Endodermal cell (in vitro differentiated cells): ENCODE measurements at regions not wholly inside any gene's neighbourhood (a gene's known extent, or its start where the extent isn't known, plus 50 kb on each side); places are given as distances from the start of the nearest gene placed in this dataset.

ENCODE experiments used
- DNase-seq: peaks from one replicate; pipeline ENCODE4 v3.0.0-alpha.2; 2017
- H3K27ac ChIP-seq: 2 replicates; pipeline ENCODE4 v1.5.1; 2013; ENCODE audit warnings: mild to moderate bottlenecking, low read depth, low read length, moderate library complexity
- H3K27me3 ChIP-seq: 2 replicates; pipeline ENCODE4 v1.6.1; 2013; ENCODE audit warnings: mild to moderate bottlenecking, low read length, moderate library complexity; ENCODE audit not compliant: insufficient read depth, control insufficient read depth, poor library complexity, severe bottlenecking
- H3K36me3 ChIP-seq: 2 replicates; pipeline ENCODE4 v1.7.0; 2013; ENCODE audit warnings: mild to moderate bottlenecking, low read length, moderate library complexity; ENCODE audit not compliant: control insufficient read depth, insufficient read depth
- H3K4me1 ChIP-seq: one replicate; pipeline ENCODE4 v1.7.0; 2013; ENCODE audit warnings: low read length; ENCODE audit not compliant: control insufficient read depth, insufficient read depth
- H3K4me3 ChIP-seq: 2 replicates; pipeline ENCODE4 v1.5.1; 2013; ENCODE audit warnings: mild to moderate bottlenecking, low read length, moderate library complexity
- H3K9ac ChIP-seq: 2 replicates; pipeline ENCODE4 v1.6.1; 2013; ENCODE audit warnings: mild to moderate bottlenecking, low read length, moderate library complexity; ENCODE audit not compliant: poor library complexity, severe bottlenecking; ENCODE audit errors: extremely low read depth
- H3K9me3 ChIP-seq: 2 replicates; pipeline ENCODE4 v1.6.1; 2013; ENCODE audit warnings: mild to moderate bottlenecking, low read length, moderate library complexity; ENCODE audit not compliant: control insufficient read depth
- H3K27ac Mint-ChIP-seq: 2 replicates; pipeline ENCODE4 v1.8.0; 2020; ENCODE audit warnings: mixed read lengths
- H3K27me3 Mint-ChIP-seq: 2 replicates; pipeline ENCODE4 v1.8.0; 2021; ENCODE audit warnings: mild to moderate bottlenecking, mixed read lengths; ENCODE audit not compliant: insufficient read depth
- H3K36me3 Mint-ChIP-seq: 2 replicates; pipeline ENCODE4 v1.8.0; 2020; ENCODE audit warnings: low read depth, mixed read lengths
- H3K4me1 Mint-ChIP-seq: 2 replicates; pipeline ENCODE4 v1.8.0; 2020; ENCODE audit warnings: mixed read lengths
- H3K4me3 Mint-ChIP-seq: 2 replicates; pipeline ENCODE4 v1.8.0; 2020; ENCODE audit warnings: mild to moderate bottlenecking, moderate library complexity, mixed read lengths
- H3K9me3 Mint-ChIP-seq: 2 replicates; pipeline ENCODE4 v1.8.0; 2020; ENCODE audit warnings: mild to moderate bottlenecking, mixed read lengths
- WGBS, 2 experiments: methylation state at CpG; one replicate each; pipeline versions ENCODE4 v1.1.5 to v1.1.7; 2013; ENCODE audit warnings: missing lambda C conversion rate in 2 of 2, mixed read lengths in 1 of 2; ENCODE audit not compliant: insufficient coverage in 1 of 2, insufficient read length in 1 of 2; 5-methylcytosine and 5-hydroxymethylcytosine counted together
- TF ChIP-seq, protein P1 (sequence below): fragments of 200-600 bp; sonication (generic); conservative IDR thresholded peaks from 2 replicates; pipeline ENCODE4 v1.5.0; 2021; ENCODE audit warnings: antibody characterized with exemption, mild to moderate bottlenecking

DNA sequence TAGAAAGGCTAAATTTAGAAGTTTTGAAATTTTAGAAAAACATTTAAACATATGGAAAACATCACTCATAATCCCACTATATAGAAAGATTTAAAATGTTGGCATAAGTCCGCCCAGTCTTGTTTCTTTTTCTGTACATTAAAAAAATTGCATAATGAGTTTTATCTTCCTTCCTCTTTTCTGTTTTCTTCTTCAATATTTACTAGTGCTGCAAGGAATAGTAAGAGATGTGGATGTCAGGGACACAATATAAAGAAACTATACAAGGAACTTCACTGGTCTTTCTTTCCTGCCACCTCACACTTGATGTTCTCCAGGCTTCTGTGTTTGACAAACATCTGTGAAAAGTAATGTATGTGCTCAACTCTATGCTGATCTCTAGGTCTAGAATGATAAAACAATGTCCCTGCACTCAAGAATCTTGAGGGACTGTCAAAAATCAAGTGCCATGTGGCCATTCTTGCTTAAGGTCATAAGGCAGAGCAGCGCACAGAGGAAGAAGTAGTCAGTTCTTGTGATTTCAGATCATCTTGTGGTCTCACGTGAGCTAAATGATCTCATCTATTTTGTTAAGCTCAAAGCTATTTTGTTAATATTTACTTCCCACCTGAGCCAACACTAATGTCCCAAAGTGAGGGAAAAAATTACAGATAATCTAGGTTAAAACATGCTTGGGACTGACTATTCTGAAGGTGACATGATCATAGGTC lies 186.9 kb upstream of the OBI1 start:
- H3K9me3 Mint-ChIP-seq, result no peaks in the 10 kb centered on the region
- WGBS, 2 experiments, result 91 to 92% methylated on average over 1 to 3 of the region's 3 CpGs
- no peaks in the 10 kb centered on the region for H3K4me1 ChIP-seq

DNA sequence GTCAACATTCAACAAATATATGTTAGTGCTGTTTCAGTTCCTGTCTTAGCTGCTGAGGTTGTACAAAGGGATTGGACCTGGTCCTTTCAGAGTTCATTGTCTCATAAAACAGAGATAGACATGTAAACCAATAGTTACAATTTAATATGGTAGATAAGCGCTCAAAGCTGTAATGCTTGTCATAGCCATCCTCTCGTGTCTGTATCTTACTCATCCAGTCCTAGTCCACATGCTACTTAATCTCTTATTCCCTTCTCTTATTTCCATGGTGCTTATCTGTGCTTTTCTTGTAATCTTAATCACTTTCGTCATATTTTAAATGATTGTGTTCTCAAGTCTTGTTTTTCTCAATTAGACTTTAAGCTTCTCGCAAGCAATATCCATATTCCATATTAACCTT lies 185.2 kb upstream of the OBI1 start:
- Histone ChIP-seq H3K27me3 (no peaks in the 10 kb centered on the region), H3K36me3 (no peaks in the 10 kb centered on the region), H3K9ac (no peak overlapping the region), H3K27ac (no peak overlapping the region), H3K4me1 (no peaks in the 10 kb centered on the region), H3K4me3 (no peak overlapping the region), H3K9me3 (no peaks in the 10 kb centered on the region)
- H3K27me3 Mint-ChIP-seq, result no peaks in the 10 kb centered on the region
- no peaks in the 10 kb centered on the region for H3K9me3 Mint-ChIP-seq
- WGBS, 2 experiments, result 96 to 98% methylated on average over 4 of the region's 4 CpGs
- H3K4me1 Mint-ChIP-seq, result no peaks in the 10 kb centered on the region
- TF ChIP-seq, protein P1, sequence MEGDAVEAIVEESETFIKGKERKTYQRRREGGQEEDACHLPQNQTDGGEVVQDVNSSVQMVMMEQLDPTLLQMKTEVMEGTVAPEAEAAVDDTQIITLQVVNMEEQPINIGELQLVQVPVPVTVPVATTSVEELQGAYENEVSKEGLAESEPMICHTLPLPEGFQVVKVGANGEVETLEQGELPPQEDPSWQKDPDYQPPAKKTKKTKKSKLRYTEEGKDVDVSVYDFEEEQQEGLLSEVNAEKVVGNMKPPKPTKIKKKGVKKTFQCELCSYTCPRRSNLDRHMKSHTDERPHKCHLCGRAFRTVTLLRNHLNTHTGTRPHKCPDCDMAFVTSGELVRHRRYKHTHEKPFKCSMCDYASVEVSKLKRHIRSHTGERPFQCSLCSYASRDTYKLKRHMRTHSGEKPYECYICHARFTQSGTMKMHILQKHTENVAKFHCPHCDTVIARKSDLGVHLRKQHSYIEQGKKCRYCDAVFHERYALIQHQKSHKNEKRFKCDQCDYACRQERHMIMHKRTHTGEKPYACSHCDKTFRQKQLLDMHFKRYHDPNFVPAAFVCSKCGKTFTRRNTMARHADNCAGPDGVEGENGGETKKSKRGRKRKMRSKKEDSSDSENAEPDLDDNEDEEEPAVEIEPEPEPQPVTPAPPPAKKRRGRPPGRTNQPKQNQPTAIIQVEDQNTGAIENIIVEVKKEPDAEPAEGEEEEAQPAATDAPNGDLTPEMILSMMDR, result no peak
- no peak overlapping the region for H3K4me3 Mint-ChIP-seq
- H3K27ac Mint-ChIP-seq, result no peak overlapping the region
- H3K36me3 Mint-ChIP-seq, result no peaks in the 10 kb centered on the region
- no peak for DNase-seq

More for the DNA sequence above, 186.9 kb upstream of the OBI1 start:
- no peak overlapping the region for H3K9ac ChIP-seq
- H3K9me3 ChIP-seq, result no peaks in the 10 kb centered on the region
- H3K27ac Mint-ChIP-seq, result no peak overlapping the region
- no peaks in the 10 kb centered on the region for H3K4me1 Mint-ChIP-seq
- no peak overlapping the region for H3K4me3 ChIP-seq
- TF ChIP-seq, protein P1, result no peak
- H3K27ac ChIP-seq, result no peak overlapping the region
- H3K36me3 Mint-ChIP-seq, result no peaks in the 10 kb centered on the region
- H3K27me3 Mint-ChIP-seq, result no peaks in the 10 kb centered on the region
- H3K27me3 ChIP-seq, result no peaks in the 10 kb centered on the region
- no peak for DNase-seq
- H3K4me3 Mint-ChIP-seq, result no peak overlapping the region
- no peaks in the 10 kb centered on the region for H3K36me3 ChIP-seq

- Histone ChIP-seq H3K4me3 (no peak overlapping the region), H3K9ac (no peak overlapping the region), H3K9me3 (no peaks in the 10 kb centered on the region), H3K4me1 (no peaks in the 10 kb centered on the region), H3K27me3 (no peaks in the 10 kb centered on the region), H3K27ac (no peak overlapping the region), H3K36me3 (no peaks in the 10 kb centered on the region)
- Mint-ChIP-seq H3K4me1 (no peaks in the 10 kb centered on the region), H3K4me3 (no peak overlapping the region), H3K27me3 (no peaks in the 10 kb centered on the region), H3K36me3 (no peaks in the 10 kb centered on the region), H3K9me3 (no peaks in the 10 kb centered on the region), H3K27ac (no peak overlapping the region)
- no peak for DNase-seq
- WGBS, 2 experiments, result 89 to 92% methylated on average over 5 to 7 of the region's 7 CpGs
- TF ChIP-seq, protein P1, result no peak
Observed at GRCh38 chr13:78841358-78841963, 182.5 kb upstream of the OBI1 start.
